VCaP (cell line): ENCODE measurements at regions not wholly inside any gene's neighbourhood (a gene's known extent, or its start where the extent isn't known, plus 50 kb on each side); places are given as distances from the start of the nearest gene placed in this dataset.

Source experiments
- H3K27ac ChIP-seq: fragments of 450-650 bp; 2 replicates; pipeline ENCODE4 v1.5.1; 2017
- TF ChIP-seq, protein P1 (sequence below): fragments of 450-650 bp; conservative IDR thresholded peaks from 2 replicates; pipeline ENCODE4 v1.5.1; 2017; ENCODE audit warnings: mild to moderate bottlenecking, moderate library complexity

DNA sequence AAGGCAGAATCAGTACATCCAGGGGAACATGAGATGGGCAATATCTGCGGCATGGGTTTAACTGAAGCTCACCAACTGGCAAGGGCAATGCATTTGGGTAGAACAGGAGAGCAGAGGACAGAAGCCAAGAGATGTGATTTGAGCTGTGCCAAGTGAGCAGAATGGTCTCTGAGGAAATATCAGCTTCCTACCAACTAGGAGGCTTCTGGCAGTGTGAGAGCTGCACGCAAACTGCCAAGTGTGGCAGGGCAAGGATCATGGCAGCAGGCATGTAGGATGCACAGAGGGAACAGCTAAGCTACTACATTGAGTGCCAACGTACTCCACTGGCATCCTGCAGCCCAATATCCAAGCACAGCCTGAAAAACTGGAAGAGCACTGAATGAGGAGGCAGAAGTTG lies 1036.5 kb downstream of the TUSC7 start:
- TF ChIP-seq, protein P1, sequence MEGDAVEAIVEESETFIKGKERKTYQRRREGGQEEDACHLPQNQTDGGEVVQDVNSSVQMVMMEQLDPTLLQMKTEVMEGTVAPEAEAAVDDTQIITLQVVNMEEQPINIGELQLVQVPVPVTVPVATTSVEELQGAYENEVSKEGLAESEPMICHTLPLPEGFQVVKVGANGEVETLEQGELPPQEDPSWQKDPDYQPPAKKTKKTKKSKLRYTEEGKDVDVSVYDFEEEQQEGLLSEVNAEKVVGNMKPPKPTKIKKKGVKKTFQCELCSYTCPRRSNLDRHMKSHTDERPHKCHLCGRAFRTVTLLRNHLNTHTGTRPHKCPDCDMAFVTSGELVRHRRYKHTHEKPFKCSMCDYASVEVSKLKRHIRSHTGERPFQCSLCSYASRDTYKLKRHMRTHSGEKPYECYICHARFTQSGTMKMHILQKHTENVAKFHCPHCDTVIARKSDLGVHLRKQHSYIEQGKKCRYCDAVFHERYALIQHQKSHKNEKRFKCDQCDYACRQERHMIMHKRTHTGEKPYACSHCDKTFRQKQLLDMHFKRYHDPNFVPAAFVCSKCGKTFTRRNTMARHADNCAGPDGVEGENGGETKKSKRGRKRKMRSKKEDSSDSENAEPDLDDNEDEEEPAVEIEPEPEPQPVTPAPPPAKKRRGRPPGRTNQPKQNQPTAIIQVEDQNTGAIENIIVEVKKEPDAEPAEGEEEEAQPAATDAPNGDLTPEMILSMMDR, result no peak
- H3K27ac ChIP-seq, result no peak overlapping the region

DNA sequence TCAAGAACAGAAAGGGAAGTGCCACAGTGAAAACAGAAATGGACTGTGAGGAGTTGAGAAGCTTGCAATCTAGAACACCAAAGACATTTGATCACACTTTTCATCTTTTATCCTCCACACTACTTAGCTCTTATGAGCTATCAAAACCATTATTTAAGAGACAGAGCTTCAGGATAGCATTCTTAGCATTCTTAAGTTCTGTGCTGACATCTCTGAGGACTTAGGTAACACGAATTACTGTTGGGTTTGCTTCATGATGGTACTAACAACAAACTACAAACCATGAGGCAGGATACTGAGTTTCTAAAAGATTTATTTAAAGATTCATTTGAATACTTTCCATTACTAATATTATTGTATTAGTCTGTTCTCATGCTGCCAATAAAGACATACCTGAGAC lies 1038.6 kb downstream of the TUSC7 start:
- TF ChIP-seq, protein P1, result no peak
- no peak overlapping the region for H3K27ac ChIP-seq

DNA sequence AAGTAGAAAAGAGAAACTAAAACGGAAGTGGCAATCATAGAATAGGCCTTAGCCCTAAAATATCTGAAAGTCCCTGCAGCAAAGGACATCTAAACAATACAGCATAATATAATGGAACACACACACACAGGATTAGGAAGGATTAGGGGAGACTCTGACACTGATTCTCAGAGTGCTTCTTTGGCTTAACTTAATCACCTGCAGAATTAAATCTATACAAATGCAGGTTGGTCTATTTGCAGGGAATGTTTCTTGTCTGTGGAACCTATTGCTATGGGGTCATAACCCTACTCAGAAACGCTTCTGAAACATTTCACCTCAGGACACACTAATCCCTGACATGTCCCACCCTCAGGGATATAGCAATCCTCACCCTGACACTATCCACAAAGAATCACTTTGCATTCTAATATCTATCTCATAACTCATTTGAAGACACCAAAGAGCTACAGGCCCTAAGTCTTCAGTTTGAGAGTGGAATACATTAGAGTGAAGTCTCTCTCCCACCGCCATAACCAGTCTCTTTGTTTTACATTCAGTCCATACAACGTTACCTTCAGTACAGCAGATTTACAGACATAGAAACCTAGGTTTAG lies 1041.2 kb downstream of the TUSC7 start:
- no peak overlapping the region for H3K27ac ChIP-seq
- TF ChIP-seq, protein P1, result no peak

DNA sequence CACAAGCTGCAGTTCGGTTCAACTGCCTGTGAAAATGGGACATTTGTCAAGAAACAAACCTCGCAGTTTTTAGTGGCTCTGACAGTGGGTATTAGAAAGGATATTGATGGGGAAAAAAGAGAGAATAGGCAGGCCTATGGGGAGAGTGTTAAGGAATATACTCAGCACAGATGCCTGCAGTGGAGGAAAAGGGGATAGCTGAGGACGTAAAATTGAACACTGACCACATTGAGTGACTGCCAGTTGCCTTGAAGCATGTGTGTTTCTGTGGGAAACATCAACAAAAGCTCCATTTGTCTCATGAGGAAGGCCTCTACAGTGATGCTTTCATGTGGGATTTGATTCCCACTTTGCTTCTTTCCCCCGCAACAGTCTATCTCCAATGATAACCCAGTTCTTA lies 1042.1 kb downstream of the TUSC7 start:
- TF ChIP-seq, protein P1, result no peak
- no peak overlapping the region for H3K27ac ChIP-seq

DNA sequence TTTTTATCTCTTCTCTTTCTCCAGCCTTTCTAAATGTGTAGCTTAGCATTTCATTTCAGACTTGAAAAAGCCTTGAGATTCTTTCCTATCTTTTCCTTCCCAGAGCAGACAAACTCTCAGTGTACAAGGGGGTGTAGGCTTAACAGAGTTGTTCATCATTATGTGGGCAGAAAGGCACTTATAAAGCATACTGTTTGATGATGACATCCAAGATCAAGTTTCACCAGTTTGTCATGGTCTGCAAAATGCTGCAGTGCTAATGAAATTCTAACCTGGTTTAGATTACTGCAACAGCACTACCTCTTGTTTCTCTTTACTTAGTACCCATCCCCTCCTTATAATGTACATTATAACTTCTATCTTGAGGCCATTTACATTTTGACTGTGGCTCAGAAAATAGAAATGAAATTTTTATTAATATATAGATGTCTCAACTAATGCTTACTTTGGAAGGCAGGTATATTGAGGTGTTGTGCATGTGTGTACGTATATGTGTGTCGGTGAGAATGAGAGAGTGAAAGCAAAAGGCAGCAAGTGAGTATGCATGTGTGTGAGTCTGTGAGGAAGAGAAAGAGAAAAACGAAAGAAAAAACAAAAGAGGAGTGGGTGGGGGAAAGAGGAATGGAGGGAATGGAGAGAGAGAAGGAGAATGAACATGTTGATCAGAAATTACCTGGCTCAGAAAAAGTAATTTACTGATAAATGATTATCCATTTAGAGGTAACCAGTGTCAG lies 1043.6 kb downstream of the TUSC7 start:
- no peak overlapping the region for H3K27ac ChIP-seq
- TF ChIP-seq, protein P1, result no peak

DNA sequence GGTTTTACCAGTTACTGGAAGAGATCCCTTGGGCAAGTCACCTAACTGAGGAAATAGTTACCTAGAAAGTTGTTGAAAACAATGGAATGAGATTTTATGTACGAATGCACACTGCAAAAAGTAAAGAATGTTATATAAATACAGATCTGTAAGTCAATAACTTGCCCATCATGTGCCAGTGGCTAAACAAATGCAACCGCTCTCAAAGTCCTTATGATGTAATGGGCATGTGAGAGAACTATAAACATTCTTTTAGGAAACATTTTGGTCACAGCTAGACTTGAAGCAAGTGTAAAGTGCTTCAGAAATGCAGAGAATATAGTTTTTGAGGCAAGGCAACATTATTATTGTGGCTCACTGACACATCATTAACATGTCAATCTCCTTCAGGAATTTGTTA lies 1044.5 kb downstream of the TUSC7 start:
- H3K27ac ChIP-seq, result no peak overlapping the region
- TF ChIP-seq, protein P1, result no peak

DNA sequence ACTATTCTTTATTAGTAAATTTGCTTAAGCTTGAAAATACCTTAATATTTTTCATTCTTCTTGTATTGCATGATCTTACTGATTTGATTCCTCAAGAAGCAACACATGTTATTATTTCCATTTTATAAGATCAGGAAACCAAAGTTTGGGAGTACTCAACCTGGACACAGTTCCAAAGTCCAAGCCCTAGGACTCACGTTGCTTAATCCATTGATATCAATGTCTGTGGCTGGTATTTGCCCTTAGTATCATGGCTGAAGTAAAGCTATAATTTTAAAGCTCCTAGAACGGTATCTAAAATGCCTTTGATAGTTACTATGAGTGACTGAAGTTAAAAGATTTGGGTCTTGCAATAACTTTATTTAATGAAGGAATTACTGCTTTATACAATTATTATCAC lies 1045.3 kb downstream of the TUSC7 start:
- H3K27ac ChIP-seq, result no peak overlapping the region
- TF ChIP-seq, protein P1, result no peak
